Endothelial cell of umbilical vein (primary cell): ENCODE measurements at regions not wholly inside any gene's neighbourhood (a gene's known extent, or its start where the extent isn't known, plus 50 kb on each side); places are given as distances from the start of the nearest gene placed in this dataset.

Experiments used
- BruUV-seq: library from RNA; stranded (reverse); fragments of 400-500 nt; replicated peaks from 2 replicates; lab custom pipeline; 2021; lab: Mats Ljungman, UMichigan
- CTCF ChIA-PET: fragments of 300-600, 350-600 bp; sonication (Branson Sonifier 250); formaldehyde crosslinking; loops from one replicate; lab custom pipeline; 2021; ENCODE audit warnings: antibody characterized with exemption, inconsistent platforms; lab: Charles Lee
- POLR2A ChIA-PET: fragments of 300-600, 350-600 bp; sonication (Branson Sonifier 250); formaldehyde crosslinking; loops from one replicate; lab custom pipeline; 2021; ENCODE audit warnings: antibody characterized with exemption, inconsistent platforms; lab: Charles Lee
- DNase-seq: peaks from one replicate; pipeline ENCODE4 v3.0.0-alpha.2; 2011; ENCODE audit warnings: low read depth, low spot score
- FAIRE-seq: peaks from 2 replicates; lab custom pipeline; 2011; peaks lifted over from hg19 to GRCh38; lab: Jason Lieb, UNC
- H2AFZ ChIP-seq: 2 replicates; pipeline ENCODE4 v1.6.0; 2012; ENCODE audit warnings: low read depth, low read length, control low read depth, inconsistent platforms
- H3K27ac ChIP-seq: 2 replicates; pipeline ENCODE4 v1.5.1; 2011; ENCODE audit warnings: low read depth, mild to moderate bottlenecking, control low read depth, low read length, moderate library complexity; ENCODE audit not compliant: insufficient read depth
- H3K27me3 ChIP-seq, 2 experiments: 2 replicates each; pipeline versions ENCODE4 v1.6.0 to v1.6.1; 2011; ENCODE audit warnings: low read length in 2 of 2, mixed read lengths in 1 of 2; ENCODE audit not compliant: control insufficient read depth in 2 of 2, insufficient read depth in 2 of 2
- H3K36me3 ChIP-seq, 2 experiments: 2 replicates in 1 of 2; 3 replicates in 1 of 2; pipeline ENCODE4 v1.5.1; 2011; ENCODE audit warnings: low read length in 2 of 2, mild to moderate bottlenecking in 1 of 2, moderate library complexity in 1 of 2; ENCODE audit not compliant: control insufficient read depth in 2 of 2, insufficient read depth in 2 of 2; ENCODE audit errors: extremely low read depth in 1 of 2
- H3K4me1 ChIP-seq: 3 replicates; pipeline ENCODE4 v1.5.1; 2011; ENCODE audit warnings: mild to moderate bottlenecking, low read length; ENCODE audit not compliant: control insufficient read depth, insufficient read depth; ENCODE audit errors: extremely low read depth
- H3K4me2 ChIP-seq: 2 replicates; pipeline ENCODE4 v1.6.1; 2011; ENCODE audit warnings: low read length, control low read depth, mixed read lengths; ENCODE audit not compliant: insufficient read depth
- H3K4me3 ChIP-seq, 3 experiments: fragments of 200-600 bp in 1 of 3; sonication (generic), shearing (Covaris generic) in 1 of 3; replicated peaks in 1 of 3; 2 replicates each; pipeline ENCODE4 v1.5.1; 2011 to 2016; ENCODE audit warnings: control low read depth in 3 of 3, low read length in 3 of 3, mild to moderate bottlenecking in 2 of 3, inconsistent platforms in 1 of 3, low read depth in 1 of 3, moderate library complexity in 1 of 3; ENCODE audit not compliant: insufficient read depth in 1 of 3
- H3K79me2 ChIP-seq: 2 replicates; pipeline ENCODE4 v1.6.0; 2012; ENCODE audit warnings: low read length, inconsistent platforms; ENCODE audit not compliant: control insufficient read depth, insufficient read depth
- H3K9ac ChIP-seq: replicated peaks from 2 replicates; pipeline ENCODE3; 2011; ENCODE audit warnings: low read length, control low read depth; ENCODE audit not compliant: insufficient read depth; ENCODE audit errors: extremely low read depth
- H3K9me1 ChIP-seq: replicated peaks from 3 replicates; pipeline ENCODE4 v1.6.0; 2011; ENCODE audit warnings: mild to moderate bottlenecking, low read length; ENCODE audit not compliant: control insufficient read depth, insufficient read depth; ENCODE audit errors: extremely low read depth
- H3K9me3 ChIP-seq: replicated peaks from 2 replicates; pipeline ENCODE4 v1.5.1; 2012; ENCODE audit warnings: low read length, inconsistent platforms; ENCODE audit not compliant: control insufficient read depth, insufficient read depth
- H4K20me1 ChIP-seq: replicated peaks from 2 replicates; pipeline ENCODE3; 2011; ENCODE audit warnings: mild to moderate bottlenecking, low read length; ENCODE audit not compliant: control insufficient read depth, insufficient read depth; ENCODE audit errors: extremely low read depth
- CTCF ChIP-seq, 2 donors: IDR thresholded peaks; 1 replicate in 1 of 2; 2 replicates in 1 of 2; pipeline ENCODE4 v1.5.1; 2011; ENCODE audit warnings: low read length in 2 of 2, mild to moderate bottlenecking in 2 of 2, moderate library complexity in 2 of 2, control low read depth in 1 of 2, inconsistent platforms in 1 of 2, low read depth in 1 of 2; ENCODE audit not compliant: insufficient read depth in 1 of 2; ENCODE audit errors: extremely low read depth in 1 of 2
- EZH2 ChIP-seq: IDR thresholded peaks from 2 replicates; pipeline ENCODE4 v1.6.1; 2012; ENCODE audit warnings: borderline replicate concordance, low read depth, mild to moderate bottlenecking, moderate library complexity, low read length, inconsistent platforms; ENCODE audit not compliant: severe bottlenecking
- FOS ChIP-seq: IDR thresholded peaks from 2 replicates; pipeline ENCODE4 v1.6.1; 2011; ENCODE audit warnings: mild to moderate bottlenecking, low read length, moderate library complexity, borderline replicate concordance; ENCODE audit not compliant: insufficient read depth
- GATA2 ChIP-seq: IDR thresholded peaks from 2 replicates; pipeline ENCODE4 v1.7.0; 2011; ENCODE audit warnings: low read depth, mild to moderate bottlenecking, moderate library complexity, mixed read lengths, low read length; ENCODE audit not compliant: insufficient read length, insufficient read depth
- JUN ChIP-seq: IDR thresholded peaks from 2 replicates; pipeline ENCODE4 v1.6.1; 2011; ENCODE audit warnings: borderline replicate concordance, low read depth; ENCODE audit not compliant: insufficient read length, insufficient read depth
- MAX ChIP-seq: IDR thresholded peaks from 2 replicates; pipeline ENCODE4 v1.6.1; 2011; ENCODE audit not compliant: insufficient read depth, insufficient read length
- MYC ChIP-seq: IDR thresholded peaks from one replicate; pipeline ENCODE4 v1.6.1; 2011; ENCODE audit warnings: mild to moderate bottlenecking, low read depth, low read length
- POLR2A ChIP-seq: IDR thresholded peaks from 2 replicates; pipeline ENCODE4 v1.6.1; 2012; ENCODE audit warnings: low read depth, mild to moderate bottlenecking, control low read depth, low read length
- POLR2AphosphoS5 ChIP-seq: IDR thresholded peaks from 2 replicates; pipeline ENCODE4 v1.6.1; 2012; ENCODE audit warnings: low read depth, mild to moderate bottlenecking, control low read depth, low read length, moderate library complexity; ENCODE audit not compliant: insufficient read depth
- dilution Hi-C: fragments of 300-500 bp; cut with MboI; formaldehyde crosslinking; loops from one replicate; pipeline ENCODE4 v1.15.0; 2019; ENCODE audit warnings: low sequenced_read_pairs; ENCODE audit not compliant: extremely low pct_ligation_motif_present
- intact Hi-C: fragments of 100-400 bp; cut with micrococcal nuclease; formaldehyde crosslinking; loops from one replicate; pipeline ENCODE4 v1.10.0; 2022

- no peak for TF ChIP-seq CTCF (IDR thresholded peaks at IDR 0.05; ENCODE audit: extremely low read depth in 1 of 2, insufficient read depth in 1 of 2, low read depth in 1 of 2, low read length in 2 of 2)
- TF ChIP-seq POLR2A = no peak
- no peak for TF ChIP-seq POLR2AphosphoS5
- no peak for TF ChIP-seq JUN
- TF ChIP-seq MYC = no peak
- TF ChIP-seq GATA2 = no peak
- no peak for TF ChIP-seq FOS
- TF ChIP-seq EZH2 = no peak
- TF ChIP-seq MAX = no peak
- Histone ChIP-seq H3K9me3 (no peaks in the 10 kb centered on the region), H3K9me1 (no peaks in the 10 kb centered on the region), H4K20me1 (no peaks in the 10 kb centered on the region), H2AFZ (no peak overlapping the region), H3K79me2 (no peaks in the 10 kb centered on the region), H3K4me2 (no peak overlapping the region), H3K4me1 (no peaks in the 10 kb centered on the region), H3K27me3 (no peaks in the 10 kb centered on the region), H3K9ac (no peak overlapping the region), H3K27ac (no peak overlapping the region), H3K36me3 (no peaks in the 10 kb centered on the region), H3K4me3 (no peak overlapping the region)
- ChIA-PET CTCF (no interaction called here), POLR2A (no interaction called here)
- no peak for FAIRE-seq
- intact Hi-C loops = no loop called here
- dilution Hi-C loops = no loop called here
- no TSS peak for BruUV-seq
- DNase-seq = no peak
Measured at GRCh38 chr6:122154912-122155575, 244.4 kb upstream of the HSF2 start.
